ENCODE measurements at regions not wholly inside any gene's neighbourhood (a gene's known extent, or its start where the extent isn't known, plus 50 kb on each side); places are given as distances from the start of the nearest gene placed in this dataset.

DNA sequence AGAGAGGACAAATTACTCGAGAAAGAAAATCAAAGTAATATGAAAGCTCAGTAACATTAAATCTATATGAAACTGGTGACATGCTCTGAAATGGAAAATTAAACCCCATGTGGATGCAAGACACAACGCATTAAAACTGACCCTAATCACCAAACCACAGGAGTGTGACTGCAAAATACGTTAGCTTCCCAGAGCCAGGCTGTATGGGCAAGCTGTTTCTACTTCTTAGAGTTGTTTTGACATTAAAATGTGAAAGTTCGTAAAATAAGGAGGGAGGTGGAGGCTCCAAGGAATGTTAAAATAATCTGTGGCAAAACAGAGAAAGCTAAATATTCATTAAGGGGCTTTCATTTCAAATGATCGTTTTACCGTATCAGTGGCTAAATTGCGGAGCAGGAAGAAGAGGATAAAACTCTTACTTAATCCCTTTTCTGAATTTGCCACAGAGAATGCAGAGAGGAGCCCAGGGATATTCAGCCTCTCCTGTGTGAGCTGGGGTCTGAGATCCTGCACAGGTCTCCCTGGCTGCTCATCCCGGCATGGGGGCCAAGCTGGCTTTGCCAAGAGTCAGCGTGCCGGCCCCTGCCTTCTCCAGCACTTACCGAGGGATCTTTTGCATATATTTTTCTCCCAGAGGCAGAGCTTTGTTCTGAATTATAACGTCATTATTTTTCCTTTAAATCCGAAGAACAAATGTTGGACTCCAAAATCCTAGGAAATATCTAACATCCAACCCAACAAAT is 239.8 kb upstream of the THBS1 start:
- POLR2A ChIA-PET (ENCODE audit: partially characterized antibody) = interaction anchor here (0.9 to 1.4 kb wide), 3 partner anchors 11 to 128 kb away, joined by 3 read pairs; no protein-coding TSS in a partner anchor
- Histone ChIP-seq H3K27me3 (replicated peaks in 1 of 4; ENCODE audit: control insufficient read depth in 3 of 4, extremely low read depth in 1 of 4, insufficient read depth in 3 of 4, low read length in 3 of 4) (no peaks in the 10 kb centered on the region; a peak in 1 of 7 replicates), H2BK20ac (ENCODE audit: low read length) (no peak overlapping the region), H3K9me3 (ENCODE audit: insufficient read depth in 2 of 2, low read depth in 1 of 2, low read length in 1 of 2) (peaks cover 4 to 12% of the 10 kb centered on the region in 2 experiments; a peak in 2 of 4 replicates), H2BK5ac (ENCODE audit: low read depth, low read length) (no peak overlapping the region), H4K8ac (ENCODE audit: extremely low read depth, insufficient read depth, low read length) (no peak overlapping the region), H3K23me2 (ENCODE audit: low read depth, low read length) (no peaks in the 10 kb centered on the region), H3K56ac (replicated peaks; ENCODE audit: insufficient read length, low read depth, low read length) (no peak overlapping the region), H3K79me1 (ENCODE audit: low read depth, low read length) (no peaks in the 10 kb centered on the region), H2AK5ac (ENCODE audit: low read depth, low read length) (no peak overlapping the region), H3K4me3 (ENCODE audit: extremely low read depth in 1 of 4, insufficient read depth in 2 of 4, low read depth in 3 of 4, low read length in 4 of 4) (no peak overlapping the region), H3K23ac (ENCODE audit: insufficient read length) (no peak overlapping the region), H3K9ac (replicated peaks in 1 of 4; ENCODE audit: extremely low read depth in 1 of 4, low read depth in 3 of 4, low read length in 3 of 4) (no peak overlapping the region), H2AFZ (ENCODE audit: low read length) (no peak overlapping the region), H3K27ac (ENCODE audit: low read depth, low read length) (no peak overlapping the region), H3K36me3 (ENCODE audit: control insufficient read depth in 2 of 4, insufficient read depth in 4 of 4, low read length in 3 of 4) (peaks cover 0 to 3% (median 0%) of the 10 kb centered on the region in 4 experiments; a peak in 1 of 8 replicates), H3K14ac (ENCODE audit: insufficient read length) (no peak overlapping the region), H3K4me2 (ENCODE audit: insufficient read depth in 1 of 2, low read depth in 2 of 2, low read length in 2 of 2) (no peak overlapping the region), H2BK120ac (replicated peaks; ENCODE audit: low read depth, low read length) (no peak overlapping the region), H2BK15ac (ENCODE audit: low read length) (no peak overlapping the region), H3K4ac (replicated peaks; ENCODE audit: insufficient read length, low read depth, low read length) (no peak overlapping the region), H4K5ac (ENCODE audit: insufficient read length, low read depth, low read length) (no peak overlapping the region), H4K91ac (replicated peaks; ENCODE audit: insufficient read length, low read length) (no peak overlapping the region), H3K79me2 (ENCODE audit: control insufficient read depth in 1 of 2, insufficient read depth in 2 of 2, low read length in 2 of 2) (no peaks in the 10 kb centered on the region), H3K4me1 (replicated peaks in 1 of 4; ENCODE audit: control insufficient read depth in 3 of 4, insufficient read depth in 4 of 4, low read length in 3 of 4) (no peaks in the 10 kb centered on the region; a peak in 1 of 7 replicates), H3K18ac (ENCODE audit: extremely low read depth, low read length) (no peak overlapping the region), H2BK12ac (ENCODE audit: low read depth, low read length) (no peak overlapping the region), H4K20me1 (replicated peaks in 1 of 2; ENCODE audit: control insufficient read depth in 1 of 2, insufficient read depth in 2 of 2, low read length in 2 of 2) (no peaks in the 10 kb centered on the region)
- WGBS, 2 experiments (ENCODE audit: extremely low coverage in 1 of 2, insufficient coverage in 1 of 2, insufficient read length in 1 of 2, insufficient replicate concordance in 2 of 2, low coverage in 1 of 2, low lambda C conversion rate in 2 of 2, missing lambda C conversion rate in 1 of 2) = 78% methylated on average over 13 of the region's 13 CpGs; no CpG with 5 or more reads in 1 of the 2 experiments
- DNase-seq (ENCODE audit: low read depth in 1 of 2, low spot score in 2 of 2) (no peak), FAIRE-seq (no peak)
- TF ChIP-seq SP1 (IDR thresholded peaks at IDR 0.05; ENCODE audit: low read depth, low read length) (no peak), TCF12 (IDR thresholded peaks at IDR 0.05; ENCODE audit: low read depth, low read length) (no peak), CTBP2 (IDR thresholded peaks at IDR 0.05; ENCODE audit: borderline replicate concordance, insufficient read depth, insufficient read length, low read length) (no peak), CTCF (IDR thresholded peaks at IDR 0.05; ENCODE audit: control extremely low read depth in 1 of 3, insufficient read depth in 1 of 3, low read depth in 1 of 3, low read length in 3 of 3) (no peak), KDM4A (IDR thresholded peaks at IDR 0.05; ENCODE audit: low read depth, low read length, severe bottlenecking) (no peak)
- CTCF ChIA-PET (ENCODE audit: partially characterized antibody) = interaction anchor here (0.5 to 1.3 kb wide), 6 partner anchors 17 to 546 kb away, joined by 3 to 4 read pairs (median 3); no protein-coding TSS in a partner anchor
